Left colon (tissue), 2 donors: ENCODE measurements at regions not wholly inside any gene's neighbourhood (a gene's known extent, or its start where the extent isn't known, plus 50 kb on each side); places are given as distances from the start of the nearest gene placed in this dataset.

Source experiments
- ATAC-seq: fragments of 200-7000 bp; cut with Tn5 transposase; one replicate; pipeline ENCODE4 v1.9.1; 2020; ENCODE audit warnings: mild to moderate bottlenecking, moderate library complexity
- DNase-seq, 2 donors: peaks; one replicate each; pipeline ENCODE4 v3.0.0-alpha.2; 2020
- intact Hi-C, 2 donors: fragments of 100-400 bp; cut with DNase I in 1 of 2; cut with micrococcal nuclease in 1 of 2; formaldehyde crosslinking; loops; one replicate each; pipeline versions ENCODE4 v1.11.2 to v1.14.0; 2022; cut with DNase I, micrococcal nuclease
- donor health status: DM: no; HTN: no; CAD: no.
- donor health status: DM: yes; HTN: yes; CAD: no.

- ATAC-seq (no peak), DNase-seq (no peak)
- intact Hi-C loops, result no loop called here
Measured at GRCh38 chr6:142500250-142500786, 198.5 kb downstream of the ADGRG6 start.

- intact Hi-C loops, result no loop called here
- ATAC-seq (no peak), DNase-seq (no peak)
Measured at GRCh38 chr6:142501795-142502194, 200.0 kb downstream of the ADGRG6 start.

DNA sequence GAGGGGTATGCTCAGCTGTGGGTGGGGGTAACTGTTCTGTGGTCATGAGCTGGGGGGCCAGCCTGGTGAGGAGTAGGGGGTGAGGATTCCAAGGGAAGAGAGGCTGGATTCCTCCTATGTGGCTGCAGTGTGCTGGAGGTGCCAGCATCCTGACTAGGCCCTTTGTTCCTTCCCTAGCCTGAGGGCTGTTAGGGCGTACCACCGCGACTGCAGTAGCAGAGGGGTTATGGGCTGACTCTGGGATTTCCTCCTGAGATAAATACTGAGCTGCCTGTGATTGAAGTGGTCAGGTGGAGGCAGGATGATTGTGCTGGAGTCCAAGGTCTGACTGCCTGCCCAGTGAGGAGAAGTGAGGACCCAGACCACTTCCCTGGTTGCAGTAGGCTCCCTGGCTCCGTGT is 205.3 kb downstream of the ADGRG6 start:
- DNase-seq, result no peak
- intact Hi-C loops, result no loop called here
- ATAC-seq, result no peak

- intact Hi-C loops, result no loop called here
- DNase-seq, result no peak
- no peak for ATAC-seq
Measured at GRCh38 chr6:142510211-142510610, 208.4 kb downstream of the ADGRG6 start.

GRCh38 chr6:142518126-142518525 is 216.3 kb downstream of the ADGRG6 start:
- ATAC-seq (no peak), DNase-seq (no peak)
- intact Hi-C loops, result no loop called here

- no peak for DNase-seq
- intact Hi-C loops, result no loop called here
Measured at GRCh38 chr6:142518761-142519160, 217.0 kb downstream of the ADGRG6 start.

DNA sequence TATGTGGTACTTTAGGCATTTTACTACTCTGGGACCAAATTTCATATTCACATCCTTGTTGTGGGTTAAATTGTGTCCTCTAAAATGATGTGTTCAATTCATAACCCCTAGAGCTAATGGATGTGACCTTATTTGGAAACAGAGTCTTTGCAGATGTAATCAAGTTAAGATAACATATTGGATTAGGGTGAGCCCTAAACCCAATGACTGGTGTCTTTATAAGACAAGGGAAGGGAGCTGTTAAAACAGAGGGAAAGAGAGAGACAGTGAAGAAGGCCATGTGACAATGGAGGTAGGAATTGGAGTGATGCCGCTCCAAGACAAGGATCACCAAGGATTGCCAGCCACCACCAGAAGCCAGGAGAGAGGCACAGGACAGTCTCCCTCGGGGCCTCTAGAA is 220.0 kb downstream of the ADGRG6 start:
- DNase-seq, result no peak
- ATAC-seq, result no peak
- intact Hi-C loops, result no loop called here

More at GRCh38 chr6:142518761-142519160, 217.0 kb downstream of the ADGRG6 start:
- no peak for ATAC-seq

GRCh38 chr6:142523515-142524375 is 221.9 kb downstream of the ADGRG6 start:
- no peak for ATAC-seq
- intact Hi-C loops, result no loop called here
- no peak for DNase-seq

- ATAC-seq, result no peak
- DNase-seq, result no peak
- intact Hi-C loops, result no loop called here
Measured at GRCh38 chr6:142530566-142530965, 228.8 kb downstream of the ADGRG6 start.

DNA sequence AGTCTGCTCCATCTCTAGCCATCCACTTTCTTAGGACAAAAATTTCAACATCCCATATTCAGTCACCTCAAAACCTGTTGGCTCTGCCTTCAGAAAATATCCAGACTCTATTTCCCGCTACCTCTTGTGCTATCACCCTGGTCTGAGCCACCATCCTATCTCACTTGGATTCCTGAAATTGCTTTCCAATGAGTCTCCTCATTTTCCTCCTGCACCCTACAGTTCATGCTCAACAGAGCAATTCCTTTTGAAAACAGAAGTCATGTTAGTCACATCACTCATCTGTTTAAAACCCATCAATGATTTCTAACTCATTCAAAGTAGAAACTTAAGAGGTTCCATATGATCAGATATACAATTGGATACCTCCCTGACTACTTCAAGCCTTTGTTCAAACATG is 229.9 kb downstream of the ADGRG6 start:
- no peak for DNase-seq
- intact Hi-C loops, result no loop called here
- no peak for ATAC-seq

DNA sequence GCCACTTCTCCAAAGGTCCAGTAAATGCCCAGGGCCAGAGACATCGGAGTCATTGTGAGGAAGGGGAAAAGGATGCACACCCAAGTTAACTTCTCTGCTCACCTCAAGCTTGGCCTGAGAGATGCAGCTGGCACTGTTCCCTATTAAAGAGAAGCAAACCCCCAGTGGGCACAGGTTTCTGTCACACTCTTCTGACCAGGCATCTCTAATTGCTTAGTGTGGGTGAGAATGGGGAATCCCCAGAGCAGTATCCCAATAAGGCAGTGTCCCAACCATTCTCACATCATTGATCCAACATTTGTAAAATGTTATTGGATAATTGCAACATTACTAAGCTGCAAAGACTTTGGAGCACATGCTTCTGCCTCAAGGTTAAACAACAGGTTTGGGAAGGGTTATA is 232.3 kb downstream of the ADGRG6 start:
- DNase-seq (no peak), ATAC-seq (no peak)
- intact Hi-C loops, result no loop called here

- intact Hi-C loops, result no loop called here
- DNase-seq (no peak), ATAC-seq (no peak)
Measured at GRCh38 chr6:142534484-142534883, 232.7 kb downstream of the ADGRG6 start.

- intact Hi-C loops, result no loop called here
- DNase-seq (no peak), ATAC-seq (no peak)
Measured at GRCh38 chr6:142537612-142538478, 236.0 kb downstream of the ADGRG6 start.

DNA sequence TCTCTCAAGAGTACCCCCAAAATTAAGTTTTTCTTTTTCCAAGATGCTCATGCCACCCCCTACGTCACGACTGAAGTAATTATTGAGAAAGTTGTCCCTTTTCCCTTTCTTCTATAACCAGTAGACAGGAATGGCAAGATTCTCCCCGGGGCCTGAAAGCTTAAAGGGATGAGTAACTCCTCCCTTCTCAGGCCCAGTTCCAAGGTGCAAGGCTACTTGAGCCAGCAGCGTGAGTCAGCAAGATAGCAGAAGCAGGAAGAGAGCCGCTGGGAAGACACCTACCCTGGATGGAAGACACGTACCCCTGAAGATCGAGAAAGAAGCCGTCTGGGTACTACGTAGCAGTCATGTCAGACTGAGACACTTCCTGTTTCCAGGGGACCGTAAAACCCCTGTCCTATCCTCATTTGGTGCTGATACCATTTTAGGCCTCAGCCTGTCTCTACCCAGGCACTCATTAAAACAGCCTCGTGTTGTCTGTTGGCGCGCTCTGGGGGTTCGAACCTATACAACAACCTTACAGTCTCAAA is 241.0 kb downstream of the ADGRG6 start:
- DNase-seq, result peak; percentile 23 to 41
- ATAC-seq, result no peak
- intact Hi-C loops, result no loop called here

GRCh38 chr6:142543606-142544005 is 241.8 kb downstream of the ADGRG6 start:
- no peak for ATAC-seq
- intact Hi-C loops, result no loop called here
- no peak for DNase-seq

- intact Hi-C loops, result no loop called here
- ATAC-seq, result no peak
- no peak for DNase-seq
Measured at GRCh38 chr6:142544199-142544838, 242.5 kb downstream of the ADGRG6 start.

DNA sequence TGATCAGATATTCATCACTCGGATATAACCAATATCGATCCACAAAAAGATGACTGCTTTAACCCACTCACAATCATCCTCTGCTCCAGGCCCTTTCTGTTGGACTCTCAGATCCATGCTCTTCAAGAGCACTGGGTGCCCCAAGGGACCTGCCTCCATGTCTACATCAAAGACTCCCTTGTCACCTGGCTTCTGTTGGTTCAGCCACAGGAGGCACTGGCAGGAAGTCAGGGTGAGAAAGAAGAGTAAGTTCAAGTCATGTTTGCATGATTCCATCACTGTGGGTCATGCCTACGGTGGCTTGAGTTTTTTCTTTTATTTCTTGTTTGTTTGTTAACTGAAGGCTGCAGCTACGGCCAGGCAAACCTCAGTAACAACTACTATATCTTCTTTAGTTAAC is 243.3 kb downstream of the ADGRG6 start:
- intact Hi-C loops, result no loop called here
- no peak for DNase-seq
- no peak for ATAC-seq

DNA sequence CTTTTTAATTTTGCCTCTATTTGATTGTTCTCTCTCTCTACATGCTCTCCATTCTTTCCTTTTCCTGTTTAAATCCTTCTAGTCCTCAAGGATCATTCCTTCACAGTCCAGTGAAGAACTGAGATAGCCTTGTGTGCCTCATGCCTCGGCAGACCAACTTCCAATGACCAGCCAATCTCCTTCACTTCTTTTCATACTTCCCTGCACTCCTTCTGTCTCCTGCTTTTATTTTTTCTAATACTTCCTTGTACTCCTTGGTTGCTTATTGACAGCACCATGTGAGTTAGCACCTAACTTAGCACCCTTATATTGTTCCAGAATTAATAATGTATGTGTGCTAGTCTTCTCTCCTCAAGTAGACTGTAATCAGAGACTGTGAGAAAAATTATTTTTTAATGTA is 246.8 kb downstream of the ADGRG6 start:
- intact Hi-C loops, result no loop called here
- ATAC-seq (no peak), DNase-seq (no peak)
